ENCODE measurements at regions not wholly inside any gene's neighbourhood (a gene's known extent, or its start where the extent isn't known, plus 50 kb on each side); places are given as distances from the start of the nearest gene placed in this dataset.

- TF ChIP-seq CTCF (optimal IDR thresholded peaks at IDR 0.05 in 1 of 3, IDR thresholded peaks at IDR 0.05 in 1 of 3, conservative IDR thresholded peaks at IDR 0.05 in 1 of 3; ENCODE audit: extremely low read depth in 1 of 3, insufficient read depth in 2 of 3, low read length in 3 of 3), result no peak
- TF ChIP-seq EZH2 (IDR thresholded peaks at IDR 0.05; ENCODE audit: low read length), result no peak
Measured at GRCh38 chr3:168796339-168796738, 700.6 kb upstream of the GOLIM4 start.

Measured in keratinocyte (primary cell).